Activated CD8-positive, alpha-beta T cell treated with anti-CD3 and anti-CD28 coated beads, Interleukin-2, amount 10 ng/mL, durations not matched to agents 7 days and 5 days (primary cell): ENCODE measurements at regions not wholly inside any gene's neighbourhood (a gene's known extent, or its start where the extent isn't known, plus 50 kb on each side); places are given as distances from the start of the nearest gene placed in this dataset.

ENCODE experiments used
- ATAC-seq: fragments of 150-1000 bp; cut with Tn5 transposase; one replicate; pipeline ENCODE4 v1.10.0; 2021; ENCODE audit warnings: moderate library complexity
- CTCF ChIA-PET: fragments of 350-600 bp; sonication (Branson Sonifier 250); formaldehyde crosslinking; loops from one replicate; lab custom pipeline; 2021; ENCODE audit warnings: antibody characterized with exemption; lab: Charles Lee
- POLR2A ChIA-PET: fragments of 350-600 bp; sonication (Branson Sonifier 250); formaldehyde crosslinking; loops from one replicate; lab custom pipeline; 2021; ENCODE audit warnings: antibody characterized with exemption; lab: Charles Lee
- DNase-seq: peaks from one replicate; pipeline ENCODE4 v3.0.0-alpha.2; 2020
- H3K27ac Mint-ChIP-seq: one replicate; pipeline ENCODE4 v1.8.0; 2021; ENCODE audit warnings: mild to moderate bottlenecking, mixed read lengths
- H3K27me3 Mint-ChIP-seq: one replicate; pipeline ENCODE4 v1.8.0; 2021; ENCODE audit warnings: low read depth, mixed read lengths
- H3K36me3 Mint-ChIP-seq: one replicate; pipeline ENCODE4 v1.8.0; 2021; ENCODE audit warnings: low read depth, mixed read lengths
- H3K4me1 Mint-ChIP-seq: one replicate; pipeline ENCODE4 v1.8.0; 2021; ENCODE audit warnings: low read depth, mixed read lengths
- H3K4me3 Mint-ChIP-seq: one replicate; pipeline ENCODE4 v1.8.0; 2021; ENCODE audit warnings: mild to moderate bottlenecking, mixed read lengths
- H3K9me3 Mint-ChIP-seq: one replicate; pipeline ENCODE4 v1.8.0; 2022; ENCODE audit warnings: mixed read lengths; ENCODE audit not compliant: insufficient read depth

- Mint-ChIP-seq H3K9me3 (no peaks in the 10 kb centered on the region), H3K27me3 (no peaks in the 10 kb centered on the region), H3K4me3 (no peak overlapping the region), H3K4me1 (no peaks in the 10 kb centered on the region), H3K36me3 (no peaks in the 10 kb centered on the region), H3K27ac (no peak overlapping the region)
- CTCF ChIA-PET, result no interaction called here
- POLR2A ChIA-PET, result no interaction called here
- ATAC-seq, result no peak
- DNase-seq, result no peak
Observed at GRCh38 chr12:125255935-125256633, 190.8 kb downstream of the AACS start.

GRCh38 chr12:125256634-125256936 is 191.3 kb downstream of the AACS start:
- ChIA-PET CTCF (no interaction called here), POLR2A (no interaction called here)
- Mint-ChIP-seq H3K36me3 (no peaks in the 10 kb centered on the region), H3K9me3 (no peaks in the 10 kb centered on the region), H3K27me3 (no peaks in the 10 kb centered on the region), H3K4me1 (no peaks in the 10 kb centered on the region), H3K4me3 (no peak overlapping the region), H3K27ac (no peak overlapping the region)
- DNase-seq, result no peak
- no peak for ATAC-seq

GRCh38 chr12:125259178-125259867 is 194.1 kb downstream of the AACS start:
- Mint-ChIP-seq H3K27ac (no peak overlapping the region), H3K4me3 (no peak overlapping the region), H3K4me1 (no peaks in the 10 kb centered on the region), H3K36me3 (no peaks in the 10 kb centered on the region), H3K27me3 (no peaks in the 10 kb centered on the region), H3K9me3 (no peaks in the 10 kb centered on the region)
- DNase-seq (no peak), ATAC-seq (no peak)
- ChIA-PET CTCF (no interaction called here), POLR2A (no interaction called here)

- ATAC-seq, result no peak
- Mint-ChIP-seq H3K27me3 (no peaks in the 10 kb centered on the region), H3K9me3 (no peaks in the 10 kb centered on the region), H3K36me3 (no peaks in the 10 kb centered on the region), H3K4me1 (no peaks in the 10 kb centered on the region), H3K4me3 (no peak overlapping the region), H3K27ac (no peak overlapping the region)
- POLR2A ChIA-PET, result no interaction called here
- CTCF ChIA-PET, result no interaction called here
- DNase-seq, result no peak
Observed at GRCh38 chr12:125262851-125263250, 197.6 kb downstream of the AACS start.

- ATAC-seq (no peak), DNase-seq (no peak)
- POLR2A ChIA-PET, result no interaction called here
- Mint-ChIP-seq H3K36me3 (no peaks in the 10 kb centered on the region), H3K27me3 (no peaks in the 10 kb centered on the region), H3K27ac (no peak overlapping the region), H3K4me3 (no peak overlapping the region), H3K9me3 (no peaks in the 10 kb centered on the region), H3K4me1 (no peaks in the 10 kb centered on the region)
- CTCF ChIA-PET, result no interaction called here
Observed at GRCh38 chr12:125263385-125263784, 198.2 kb downstream of the AACS start.

GRCh38 chr12:125267114-125267513 is 201.9 kb downstream of the AACS start:
- Mint-ChIP-seq H3K36me3 (no peaks in the 10 kb centered on the region), H3K4me1 (no peaks in the 10 kb centered on the region), H3K27me3 (no peaks in the 10 kb centered on the region), H3K27ac (no peak overlapping the region), H3K9me3 (no peaks in the 10 kb centered on the region), H3K4me3 (no peak overlapping the region)
- no peak for DNase-seq
- CTCF ChIA-PET, result no interaction called here
- POLR2A ChIA-PET, result no interaction called here
- ATAC-seq, result no peak

GRCh38 chr12:125269276-125269675 is 204.0 kb downstream of the AACS start:
- ChIA-PET POLR2A (no interaction called here), CTCF (no interaction called here)
- no peaks in the 10 kb centered on the region for H3K9me3 Mint-ChIP-seq
- no peak overlapping the region for H3K27ac Mint-ChIP-seq
- H3K4me1 Mint-ChIP-seq, result no peaks in the 10 kb centered on the region
- H3K4me3 Mint-ChIP-seq, result no peak overlapping the region
- DNase-seq, result no peak
- ATAC-seq, result no peak
- H3K27me3 Mint-ChIP-seq, result no peaks in the 10 kb centered on the region
- no peaks in the 10 kb centered on the region for H3K36me3 Mint-ChIP-seq

- CTCF ChIA-PET, result no interaction called here
- H3K9me3 Mint-ChIP-seq, result no peaks in the 10 kb centered on the region
- no peaks in the 10 kb centered on the region for H3K4me1 Mint-ChIP-seq
- no peaks in the 10 kb centered on the region for H3K27me3 Mint-ChIP-seq
- H3K4me3 Mint-ChIP-seq, result no peak overlapping the region
- POLR2A ChIA-PET, result no interaction called here
- no peak for ATAC-seq
- no peaks in the 10 kb centered on the region for H3K36me3 Mint-ChIP-seq
- H3K27ac Mint-ChIP-seq, result no peak overlapping the region
- no peak for DNase-seq
Observed at GRCh38 chr12:125271892-125272291, 206.7 kb downstream of the AACS start.

- Mint-ChIP-seq H3K4me1 (no peaks in the 10 kb centered on the region), H3K27ac (no peak overlapping the region), H3K27me3 (no peaks in the 10 kb centered on the region), H3K36me3 (no peaks in the 10 kb centered on the region), H3K4me3 (no peak overlapping the region), H3K9me3 (no peaks in the 10 kb centered on the region)
- CTCF ChIA-PET, result no interaction called here
- ATAC-seq (no peak), DNase-seq (no peak)
- POLR2A ChIA-PET, result no interaction called here
Observed at GRCh38 chr12:125272383-125272933, 207.2 kb downstream of the AACS start.

GRCh38 chr12:125276567-125276966 is 211.3 kb downstream of the AACS start:
- Mint-ChIP-seq H3K4me3 (no peak overlapping the region), H3K9me3 (no peaks in the 10 kb centered on the region), H3K27me3 (peaks cover 5% of the 10 kb centered on the region), H3K4me1 (no peaks in the 10 kb centered on the region), H3K36me3 (no peaks in the 10 kb centered on the region), H3K27ac (no peak overlapping the region)
- POLR2A ChIA-PET, result no interaction called here
- ATAC-seq (no peak), DNase-seq (no peak)
- CTCF ChIA-PET, result no interaction called here

GRCh38 chr12:125280482-125281377 is 215.5 kb downstream of the AACS start:
- no peak for ATAC-seq
- peak; percentile 21 for DNase-seq
- H3K9me3 Mint-ChIP-seq, result no peaks in the 10 kb centered on the region
- H3K4me3 Mint-ChIP-seq, result no peak overlapping the region
- no peaks in the 10 kb centered on the region for H3K36me3 Mint-ChIP-seq
- no peaks in the 10 kb centered on the region for H3K4me1 Mint-ChIP-seq
- peaks cover 5% of the 10 kb centered on the region for H3K27me3 Mint-ChIP-seq
- H3K27ac Mint-ChIP-seq, result no peak overlapping the region
- ChIA-PET POLR2A (no interaction called here), CTCF (no interaction called here)

GRCh38 chr12:125282921-125283320 is 217.7 kb downstream of the AACS start:
- no peaks in the 10 kb centered on the region for H3K9me3 Mint-ChIP-seq
- no peak overlapping the region for H3K27ac Mint-ChIP-seq
- no peaks in the 10 kb centered on the region for H3K36me3 Mint-ChIP-seq
- no peak overlapping the region for H3K4me3 Mint-ChIP-seq
- peaks cover 6% of the 10 kb centered on the region for H3K4me1 Mint-ChIP-seq
- no peak for DNase-seq
- CTCF ChIA-PET, result interaction anchor here (0.8 kb wide), 1 partner anchor 45 kb away, joined by 3 read pairs; no protein-coding TSS in a partner anchor
- POLR2A ChIA-PET, result no interaction called here
- peaks cover 7% of the 10 kb centered on the region for H3K27me3 Mint-ChIP-seq
- no peak for ATAC-seq
